KMS-11 (cell line): ENCODE measurements at regions not wholly inside any gene's neighbourhood (a gene's known extent, or its start where the extent isn't known, plus 50 kb on each side); places are given as distances from the start of the nearest gene placed in this dataset.

Experiments used
- H2AFZ ChIP-seq: fragments of 200-600 bp; sonication (generic); 2 replicates; pipeline ENCODE4 v1.6.1; 2016; ENCODE audit warnings: antibody characterized with exemption, mixed run types, low read depth
- H3K27ac ChIP-seq: fragments of 200-600 bp; sonication (generic); 2 replicates; pipeline ENCODE4 v1.6.1; 2016; ENCODE audit warnings: mild to moderate bottlenecking, mixed run types
- H3K27me3 ChIP-seq: fragments of 200-600 bp; sonication (generic); 2 replicates; pipeline ENCODE4 v1.6.1; 2017; ENCODE audit warnings: mild to moderate bottlenecking, low read depth, mixed run types, moderate library complexity; ENCODE audit not compliant: insufficient read depth
- H3K36me3 ChIP-seq: fragments of 200-600 bp; sonication (generic); 2 replicates; pipeline ENCODE4 v1.6.1; 2017; ENCODE audit warnings: mild to moderate bottlenecking, mixed run types; ENCODE audit not compliant: insufficient read depth
- H3K4me1 ChIP-seq: fragments of 200-600 bp; sonication (generic); 2 replicates; pipeline ENCODE4 v1.6.1; 2016; ENCODE audit warnings: mild to moderate bottlenecking, low read depth, mixed run types; ENCODE audit not compliant: poor library complexity, severe bottlenecking
- H3K4me2 ChIP-seq: fragments of 200-600 bp; sonication (generic); 2 replicates; pipeline ENCODE4 v1.7.0; 2016; ENCODE audit warnings: mild to moderate bottlenecking, mixed run types
- H3K4me3 ChIP-seq: fragments of 200-600 bp; sonication (generic); IDR thresholded peaks from 2 replicates; pipeline ENCODE4 v1.6.1; 2017; ENCODE audit warnings: low read depth, low read length, mixed read lengths; ENCODE audit not compliant: insufficient read depth
- H3K79me2 ChIP-seq: fragments of 200-600 bp; sonication (generic); 2 replicates; pipeline ENCODE4 v1.6.1; 2016; ENCODE audit warnings: low read depth, mixed run types; ENCODE audit not compliant: insufficient read depth
- H3K9ac ChIP-seq: fragments of 200-600 bp; sonication (generic); 2 replicates; pipeline ENCODE4 v1.6.1; 2016; ENCODE audit warnings: mild to moderate bottlenecking, mixed run types
- H4K20me1 ChIP-seq: fragments of 200-600 bp; sonication (generic); 2 replicates; pipeline ENCODE4 v1.6.1; 2016; ENCODE audit warnings: mild to moderate bottlenecking, mixed run types; ENCODE audit not compliant: insufficient read depth
- TF ChIP-seq, protein P1 (sequence below): fragments of 200-600 bp; sonication (generic); conservative IDR thresholded peaks from 2 replicates; pipeline ENCODE4 v1.6.1; 2017; ENCODE audit warnings: low read depth, mild to moderate bottlenecking, antibody characterized with exemption, low read length, moderate library complexity, mixed read lengths

DNA sequence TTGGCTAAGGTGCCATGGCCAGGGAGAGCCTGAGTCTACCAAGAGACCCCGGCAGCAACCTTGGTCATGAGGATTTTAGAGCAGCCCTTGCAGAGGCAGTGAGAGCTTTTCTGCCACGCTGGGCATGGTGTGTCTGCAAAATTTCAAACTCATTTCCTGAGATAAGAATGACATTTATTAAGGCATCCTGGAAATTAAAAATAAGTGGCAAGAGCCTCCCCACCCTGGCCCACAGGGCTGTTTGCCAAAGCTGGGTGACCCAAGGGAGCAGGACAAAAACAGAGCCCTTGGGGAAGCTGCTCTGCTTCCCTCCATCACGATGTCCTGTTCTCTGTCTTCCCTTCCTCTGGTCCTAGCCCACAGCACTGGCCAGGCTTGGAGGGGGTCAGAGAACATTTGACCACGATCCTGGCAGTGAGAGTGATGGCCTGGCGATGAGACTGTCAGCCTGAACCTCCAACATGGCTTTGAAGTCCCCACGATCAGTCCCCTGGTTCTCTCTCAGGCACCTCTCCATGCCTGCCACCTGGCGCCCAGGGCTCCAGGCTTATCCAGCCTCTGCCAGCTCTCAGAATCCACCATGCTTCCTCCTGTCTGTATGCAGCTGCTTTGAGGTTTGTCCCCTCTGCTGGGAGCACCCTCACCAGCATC lies 68.9 kb upstream of the RMDN2 start:
- Histone ChIP-seq H3K36me3 (no peaks in the 10 kb centered on the region), H3K79me2 (no peaks in the 10 kb centered on the region), H3K4me2 (no peak overlapping the region), H3K4me3 (no peak overlapping the region), H3K4me1 (peaks cover 15% of the 10 kb centered on the region), H2AFZ (no peak overlapping the region), H4K20me1 (no peaks in the 10 kb centered on the region), H3K27me3 (no peaks in the 10 kb centered on the region), H3K9ac (no peak overlapping the region), H3K27ac (no peak overlapping the region)
- TF ChIP-seq, protein P1, sequence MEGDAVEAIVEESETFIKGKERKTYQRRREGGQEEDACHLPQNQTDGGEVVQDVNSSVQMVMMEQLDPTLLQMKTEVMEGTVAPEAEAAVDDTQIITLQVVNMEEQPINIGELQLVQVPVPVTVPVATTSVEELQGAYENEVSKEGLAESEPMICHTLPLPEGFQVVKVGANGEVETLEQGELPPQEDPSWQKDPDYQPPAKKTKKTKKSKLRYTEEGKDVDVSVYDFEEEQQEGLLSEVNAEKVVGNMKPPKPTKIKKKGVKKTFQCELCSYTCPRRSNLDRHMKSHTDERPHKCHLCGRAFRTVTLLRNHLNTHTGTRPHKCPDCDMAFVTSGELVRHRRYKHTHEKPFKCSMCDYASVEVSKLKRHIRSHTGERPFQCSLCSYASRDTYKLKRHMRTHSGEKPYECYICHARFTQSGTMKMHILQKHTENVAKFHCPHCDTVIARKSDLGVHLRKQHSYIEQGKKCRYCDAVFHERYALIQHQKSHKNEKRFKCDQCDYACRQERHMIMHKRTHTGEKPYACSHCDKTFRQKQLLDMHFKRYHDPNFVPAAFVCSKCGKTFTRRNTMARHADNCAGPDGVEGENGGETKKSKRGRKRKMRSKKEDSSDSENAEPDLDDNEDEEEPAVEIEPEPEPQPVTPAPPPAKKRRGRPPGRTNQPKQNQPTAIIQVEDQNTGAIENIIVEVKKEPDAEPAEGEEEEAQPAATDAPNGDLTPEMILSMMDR = no peak

DNA sequence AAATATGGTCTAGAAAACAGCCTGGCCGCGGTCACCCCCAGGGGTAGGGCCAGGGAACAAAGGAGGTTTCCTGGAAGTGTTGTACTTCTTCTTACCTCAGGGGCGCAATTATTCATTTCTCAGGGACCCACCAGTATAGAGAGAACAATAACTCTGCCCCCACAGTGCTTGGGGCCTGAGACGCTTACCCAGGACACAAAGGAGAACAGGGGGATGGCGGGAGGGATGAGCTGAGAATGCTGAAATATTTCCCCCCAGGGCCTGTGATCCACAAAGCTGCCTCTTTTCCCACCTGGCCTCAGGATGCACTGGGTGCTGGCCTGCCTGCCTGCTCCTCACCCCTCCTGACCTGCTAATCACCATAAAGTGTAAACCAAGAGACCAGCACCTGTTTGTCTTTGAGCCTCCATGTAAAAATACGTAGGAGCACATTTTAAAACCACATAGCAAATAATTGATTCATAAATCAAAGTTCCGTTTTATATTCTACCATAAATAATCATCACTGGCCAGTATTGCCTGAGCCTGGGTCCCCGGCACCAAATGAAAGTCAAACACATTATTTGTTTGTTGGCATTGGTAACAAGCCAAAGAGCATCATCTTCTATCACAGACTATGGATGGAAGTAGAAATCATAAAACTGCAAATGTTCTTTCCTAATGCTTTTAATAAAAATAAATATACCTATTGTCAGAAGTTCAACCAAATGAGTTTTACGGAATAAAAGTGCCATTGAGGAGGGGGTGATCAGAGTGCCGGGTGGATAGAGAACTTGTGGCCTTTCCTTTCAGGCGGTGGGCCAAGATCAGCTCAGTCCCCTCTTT lies 67.3 kb upstream of the RMDN2 start:
- H3K79me2 ChIP-seq = no peaks in the 10 kb centered on the region
- H2AFZ ChIP-seq = no peak overlapping the region
- TF ChIP-seq, protein P1 = no peak

DNA sequence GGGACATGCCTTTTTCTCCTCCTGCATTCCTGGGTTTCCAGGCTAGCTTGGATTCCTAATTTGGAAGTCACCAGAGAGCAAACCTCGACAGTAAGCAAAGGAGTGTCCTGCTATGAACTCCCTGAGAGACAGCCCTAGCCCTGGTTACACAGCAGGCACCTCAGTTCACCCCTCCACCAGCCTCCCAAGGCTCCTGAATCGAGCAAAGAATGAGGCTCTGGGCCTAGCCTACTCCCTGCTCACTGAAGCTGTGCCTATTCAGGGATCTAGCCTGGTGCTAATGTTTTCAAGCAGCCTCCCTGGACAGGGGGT lies 66.7 kb upstream of the RMDN2 start:
- Histone ChIP-seq H3K9ac (no peak overlapping the region), H3K4me2 (no peak overlapping the region), H3K36me3 (no peaks in the 10 kb centered on the region), H3K79me2 (no peaks in the 10 kb centered on the region), H3K4me3 (no peak overlapping the region), H3K4me1 (no peaks in the 10 kb centered on the region), H3K27me3 (no peaks in the 10 kb centered on the region), H4K20me1 (no peaks in the 10 kb centered on the region), H3K27ac (no peak overlapping the region), H2AFZ (no peak overlapping the region)
- TF ChIP-seq, protein P1 = no peak

More for the DNA sequence above, 67.3 kb upstream of the RMDN2 start:
- Histone ChIP-seq H3K4me3 (no peak overlapping the region), H3K27me3 (no peaks in the 10 kb centered on the region), H3K4me1 (no peaks in the 10 kb centered on the region), H3K27ac (no peak overlapping the region), H4K20me1 (no peaks in the 10 kb centered on the region), H3K9ac (no peak overlapping the region), H3K4me2 (no peak overlapping the region), H3K36me3 (no peaks in the 10 kb centered on the region)

GRCh38 chr2:37858725-37859267 lies 66.3 kb upstream of the RMDN2 start:
- H4K20me1 ChIP-seq = no peaks in the 10 kb centered on the region
- H3K4me2 ChIP-seq = no peak overlapping the region
- no peaks in the 10 kb centered on the region for H3K36me3 ChIP-seq
- H3K4me1 ChIP-seq = no peaks in the 10 kb centered on the region
- no peak overlapping the region for H3K9ac ChIP-seq
- H2AFZ ChIP-seq = no peak overlapping the region
- no peaks in the 10 kb centered on the region for H3K79me2 ChIP-seq
- H3K27ac ChIP-seq = no peak overlapping the region
- TF ChIP-seq, protein P1 = no peak
- H3K4me3 ChIP-seq = no peak overlapping the region
- no peaks in the 10 kb centered on the region for H3K27me3 ChIP-seq
